OCI-LY3 (cell line): ENCODE measurements at regions not wholly inside any gene's neighbourhood (a gene's known extent, or its start where the extent isn't known, plus 50 kb on each side); places are given as distances from the start of the nearest gene placed in this dataset.
"Not testable (repeated sequence)": the region's sequence is repeated elsewhere in the genome, so short reads cannot be mapped to it uniquely, and the experiment has no call there.

Experiments
- EZH2phosphoT487 ChIP-seq: fragments of 200-600 bp; shearing (Covaris generic); IDR thresholded peaks from 2 replicates; pipeline ENCODE4 v1.6.1; 2018; ENCODE audit warnings: antibody characterized with exemption, mixed run types, low read depth
- TF ChIP-seq, protein P1 (sequence below): fragments of 200-600, 300-600 bp; sonication (generic); IDR thresholded peaks from 2 replicates; pipeline ENCODE4 v1.5.1; 2014; ENCODE audit warnings: antibody characterized with exemption, low read length, low read depth

DNA sequence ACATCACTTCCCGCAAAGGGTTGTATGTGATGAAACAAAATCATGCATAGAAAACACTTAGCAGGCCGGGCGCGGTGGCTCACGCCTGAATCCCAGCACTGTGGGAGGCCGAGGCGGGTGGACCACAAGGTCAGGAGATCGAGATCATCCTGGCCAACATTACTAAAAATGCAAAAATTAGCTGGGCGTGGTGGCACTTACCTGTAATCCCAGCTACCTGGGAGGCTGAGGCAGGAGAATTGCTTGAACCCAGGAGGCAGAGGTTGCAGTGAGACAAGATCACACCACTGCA, 265.9 kb downstream of the FAM43A start:
- TF ChIP-seq, protein P1, sequence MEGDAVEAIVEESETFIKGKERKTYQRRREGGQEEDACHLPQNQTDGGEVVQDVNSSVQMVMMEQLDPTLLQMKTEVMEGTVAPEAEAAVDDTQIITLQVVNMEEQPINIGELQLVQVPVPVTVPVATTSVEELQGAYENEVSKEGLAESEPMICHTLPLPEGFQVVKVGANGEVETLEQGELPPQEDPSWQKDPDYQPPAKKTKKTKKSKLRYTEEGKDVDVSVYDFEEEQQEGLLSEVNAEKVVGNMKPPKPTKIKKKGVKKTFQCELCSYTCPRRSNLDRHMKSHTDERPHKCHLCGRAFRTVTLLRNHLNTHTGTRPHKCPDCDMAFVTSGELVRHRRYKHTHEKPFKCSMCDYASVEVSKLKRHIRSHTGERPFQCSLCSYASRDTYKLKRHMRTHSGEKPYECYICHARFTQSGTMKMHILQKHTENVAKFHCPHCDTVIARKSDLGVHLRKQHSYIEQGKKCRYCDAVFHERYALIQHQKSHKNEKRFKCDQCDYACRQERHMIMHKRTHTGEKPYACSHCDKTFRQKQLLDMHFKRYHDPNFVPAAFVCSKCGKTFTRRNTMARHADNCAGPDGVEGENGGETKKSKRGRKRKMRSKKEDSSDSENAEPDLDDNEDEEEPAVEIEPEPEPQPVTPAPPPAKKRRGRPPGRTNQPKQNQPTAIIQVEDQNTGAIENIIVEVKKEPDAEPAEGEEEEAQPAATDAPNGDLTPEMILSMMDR: not testable (repeated sequence)
- not testable (repeated sequence) for TF ChIP-seq EZH2phosphoT487
